HEK293 (cell line): ENCODE measurements at regions not wholly inside any gene's neighbourhood (a gene's known extent, or its start where the extent isn't known, plus 50 kb on each side); places are given as distances from the start of the nearest gene placed in this dataset.

Experiments
- CTCF ChIA-PET: fragments of 350-600 bp; formaldehyde crosslinking; extraction: SDS; loops from one replicate; lab custom pipeline; 2021; ENCODE audit warnings: antibody characterized with exemption; lab: Yijun Ruan, JAX
- POLR2A ChIA-PET: fragments of 300-600 bp; formaldehyde crosslinking; extraction: SDS; loops from one replicate; lab custom pipeline; 2020; ENCODE audit warnings: antibody characterized with exemption, inconsistent platforms; lab: Yijun Ruan, JAX
- H3K27ac ChIP-seq: fragments of 200-500 bp; sonication (Bioruptor generic); 2 replicates; pipeline ENCODE4 v1.5.1; 2014; ENCODE audit warnings: low read depth, low read length, control low read depth, inconsistent platforms; ENCODE audit errors: extremely low read depth
- H3K36me3 ChIP-seq, 2 experiments: fragments of 200-500 bp in 1 of 2; sonication (Bioruptor generic) in 1 of 2; 1 replicate in 1 of 2; 2 replicates in 1 of 2; pipeline ENCODE4 v1.5.1; 2014 to 2017; ENCODE audit warnings: inconsistent platforms in 2 of 2, low read length in 2 of 2; ENCODE audit not compliant: control insufficient read depth in 2 of 2, insufficient read depth in 1 of 2
- H3K4me1 ChIP-seq: fragments of 200-500 bp; sonication (Bioruptor generic); 2 replicates; pipeline ENCODE4 v1.5.1; 2014; ENCODE audit warnings: mild to moderate bottlenecking, low read length, inconsistent platforms; ENCODE audit not compliant: control insufficient read depth, insufficient read depth
- H3K4me3 ChIP-seq: 2 replicates; pipeline ENCODE4 v1.5.1; 2011; ENCODE audit warnings: low read depth, mild to moderate bottlenecking, control low read depth, low read length, moderate library complexity
- H3K9me3 ChIP-seq: fragments of 200-500 bp; sonication (Bioruptor generic); 2 replicates; pipeline ENCODE4 v1.5.1; 2014; ENCODE audit warnings: low read depth, low read length, inconsistent platforms; ENCODE audit not compliant: control insufficient read depth, insufficient read depth
- BCL11A ChIP-seq: fragments of 450-650 bp; formaldehyde crosslinking; IDR thresholded peaks from 2 replicates; pipeline ENCODE4 v1.5.1; 2016; ENCODE audit warnings: low read depth, missing biosample characterization, missing genetic modification characterization
- KLF9 ChIP-seq: fragments of 450-650 bp; formaldehyde crosslinking; IDR thresholded peaks from 2 replicates; pipeline ENCODE4 v1.5.1; 2016; ENCODE audit warnings: missing biosample characterization, missing genetic modification characterization, low read depth
- PRDM10 ChIP-seq: fragments of 450-650 bp; formaldehyde crosslinking; IDR thresholded peaks from 2 replicates; pipeline ENCODE4 v1.5.1; 2016; ENCODE audit warnings: missing biosample characterization, missing genetic modification characterization
- ZBTB20 ChIP-seq: fragments of 450-650 bp; formaldehyde crosslinking; IDR thresholded peaks from 2 replicates; pipeline ENCODE4 v1.5.1; 2016; ENCODE audit warnings: missing biosample characterization, missing genetic modification characterization
- ZNF148 ChIP-seq: fragments of 450-650 bp; formaldehyde crosslinking; IDR thresholded peaks from 2 replicates; pipeline ENCODE4 v1.5.0; 2017; ENCODE audit warnings: missing biosample characterization, missing genetic modification characterization, borderline replicate concordance
- ZNF221 ChIP-seq: fragments of 450-650 bp; formaldehyde crosslinking; IDR thresholded peaks from 2 replicates; pipeline ENCODE4 v1.5.1; 2017; ENCODE audit warnings: missing biosample characterization, missing genetic modification characterization, borderline replicate concordance
- ZNF266 ChIP-seq: fragments of 450-650 bp; formaldehyde crosslinking; IDR thresholded peaks from 2 replicates; pipeline ENCODE4 v1.5.1; 2016; ENCODE audit warnings: missing biosample characterization, missing genetic modification characterization, low read depth
- ZNF302 ChIP-seq: fragments of 450-650 bp; formaldehyde crosslinking; IDR thresholded peaks from 2 replicates; pipeline ENCODE4 v1.5.1; 2016; ENCODE audit warnings: missing biosample characterization, missing genetic modification characterization, low read depth
- ZNF391 ChIP-seq: fragments of 450-650 bp; formaldehyde crosslinking; IDR thresholded peaks from 2 replicates; pipeline ENCODE4 v1.5.1; 2016; ENCODE audit warnings: low read depth, missing biosample characterization, missing genetic modification characterization, borderline replicate concordance
- ZNF394 ChIP-seq: fragments of 450-650 bp; formaldehyde crosslinking; IDR thresholded peaks from 2 replicates; pipeline ENCODE4 v1.5.1; 2016; ENCODE audit warnings: missing biosample characterization, missing genetic modification characterization, mild to moderate bottlenecking, moderate library complexity, borderline replicate concordance
- ZNF580 ChIP-seq: fragments of 450-650 bp; formaldehyde crosslinking; IDR thresholded peaks from 2 replicates; pipeline ENCODE4 v1.5.1; 2016; ENCODE audit warnings: missing biosample characterization, missing genetic modification characterization
- TF ChIP-seq, protein P1 (sequence below): fragments of 450-650 bp; formaldehyde crosslinking; IDR thresholded peaks from 2 replicates; pipeline ENCODE4 v1.5.1; 2016; ENCODE audit warnings: missing biosample characterization, missing genetic modification characterization

DNA sequence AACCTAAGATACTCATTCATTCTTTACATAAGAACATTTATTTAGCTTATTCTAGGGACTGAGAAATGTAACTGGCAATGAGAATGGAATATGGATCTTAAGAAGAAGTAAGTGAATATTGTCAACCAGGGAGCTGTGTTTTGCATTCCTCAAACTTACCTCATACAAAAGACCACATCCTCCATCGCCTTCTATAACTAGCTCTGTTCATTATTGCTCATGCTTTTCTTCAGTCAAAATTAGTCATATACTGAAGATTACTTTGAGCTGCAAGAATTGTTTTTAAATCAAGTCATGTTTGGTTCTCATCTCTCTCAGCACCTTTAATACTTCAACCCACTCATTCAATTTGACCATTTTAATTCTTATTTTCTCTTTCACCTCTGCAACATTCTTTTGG is 140.3 kb upstream of the RASA1 start:
- ChIA-PET CTCF (no interaction called here), POLR2A (interaction anchor here (0.7 to 1.5 kb wide), 2 partner anchors 16 to 140 kb away, joined by 3 to 5 read pairs; partner anchors contain the start of gene RASA1)
- TF ChIP-seq ZBTB20 (tag by site-specific recombination) (no peak), ZNF394 (tag by site-specific recombination) (no peak), ZNF221 (tag by site-specific recombination) (no peak), ZNF266 (tag by site-specific recombination) (no peak)
- TF ChIP-seq, protein P1, sequence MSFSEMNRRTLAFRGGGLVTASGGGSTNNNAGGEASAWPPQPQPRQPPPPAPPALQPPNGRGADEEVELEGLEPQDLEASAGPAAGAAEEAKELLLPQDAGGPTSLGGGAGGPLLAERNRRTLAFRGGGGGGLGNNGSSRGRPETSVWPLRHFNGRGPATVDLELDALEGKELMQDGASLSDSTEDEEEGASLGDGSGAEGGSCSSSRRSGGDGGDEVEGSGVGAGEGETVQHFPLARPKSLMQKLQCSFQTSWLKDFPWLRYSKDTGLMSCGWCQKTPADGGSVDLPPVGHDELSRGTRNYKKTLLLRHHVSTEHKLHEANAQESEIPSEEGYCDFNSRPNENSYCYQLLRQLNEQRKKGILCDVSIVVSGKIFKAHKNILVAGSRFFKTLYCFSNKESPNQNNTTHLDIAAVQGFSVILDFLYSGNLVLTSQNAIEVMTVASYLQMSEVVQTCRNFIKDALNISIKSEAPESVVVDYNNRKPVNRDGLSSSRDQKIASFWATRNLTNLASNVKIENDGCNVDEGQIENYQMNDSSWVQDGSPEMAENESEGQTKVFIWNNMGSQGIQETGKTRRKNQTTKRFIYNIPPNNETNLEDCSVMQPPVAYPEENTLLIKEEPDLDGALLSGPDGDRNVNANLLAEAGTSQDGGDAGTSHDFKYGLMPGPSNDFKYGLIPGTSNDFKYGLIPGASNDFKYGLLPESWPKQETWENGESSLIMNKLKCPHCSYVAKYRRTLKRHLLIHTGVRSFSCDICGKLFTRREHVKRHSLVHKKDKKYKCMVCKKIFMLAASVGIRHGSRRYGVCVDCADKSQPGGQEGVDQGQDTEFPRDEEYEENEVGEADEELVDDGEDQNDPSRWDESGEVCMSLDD (tag by site-specific recombination), result no peak
- no peaks in the 10 kb centered on the region for H3K9me3 ChIP-seq
- no peaks in the 10 kb centered on the region for H3K36me3 ChIP-seq
- no peak overlapping the region for H3K27ac ChIP-seq
- H3K4me1 ChIP-seq, result no peaks in the 10 kb centered on the region
- no peak overlapping the region for H3K4me3 ChIP-seq

DNA sequence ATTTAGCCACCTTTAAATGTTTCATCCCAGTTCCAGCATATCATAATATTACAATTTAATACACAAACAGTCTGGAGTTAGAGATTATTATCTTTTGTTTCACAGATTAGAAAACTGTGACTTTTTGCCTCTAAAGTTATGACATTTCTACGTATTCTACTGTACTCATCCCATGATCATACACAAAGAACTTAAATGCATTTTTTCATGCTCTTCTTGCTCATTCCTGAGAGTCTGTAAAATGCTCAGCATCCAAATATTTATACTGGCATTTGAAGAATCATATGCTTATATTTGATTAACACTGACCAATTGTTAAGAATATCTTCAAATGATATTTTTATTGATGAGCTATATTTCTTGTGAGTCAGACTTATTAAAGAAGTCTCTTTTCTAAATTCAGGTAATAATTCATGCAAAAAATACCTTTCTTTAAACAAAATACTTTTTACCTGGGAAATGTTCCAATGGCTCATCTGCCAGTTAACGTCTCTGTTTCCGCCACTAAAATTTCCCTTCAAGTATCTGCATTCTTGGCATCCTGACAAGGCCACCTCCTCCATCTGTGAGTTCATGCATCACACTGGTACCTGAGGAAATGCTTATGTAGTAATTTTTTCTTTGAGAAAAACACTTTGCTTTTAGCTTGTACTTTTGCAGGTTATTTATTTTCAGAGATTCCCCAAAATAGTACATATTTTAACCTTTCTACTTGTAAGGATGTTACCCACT is 139.6 kb upstream of the RASA1 start:
- no peak for TF ChIP-seq KLF9
- TF ChIP-seq BCL11A, result no peak
- TF ChIP-seq PRDM10 (tag by site-specific recombination), result no peak
- TF ChIP-seq ZNF391, result no peak
- TF ChIP-seq ZNF302, result no peak
- no peak for TF ChIP-seq ZNF148
- TF ChIP-seq ZNF580 (tag by site-specific recombination), result no peak
- TF ChIP-seq, all 188 proteins: peak for 0
- no peak overlapping the region for H3K4me3 ChIP-seq
- no peaks in the 10 kb centered on the region for H3K4me1 ChIP-seq
- CTCF ChIA-PET, result interaction anchor here (0.6 kb wide), 2 partner anchors 19 to 44 kb away, joined by 3 to 4 read pairs; no protein-coding TSS in a partner anchor
- H3K27ac ChIP-seq, result no peak overlapping the region
- POLR2A ChIA-PET, result interaction anchor here (1.5 kb wide), 1 partner anchor 140 kb away, joined by 5 read pairs; the partner anchor contains the start of gene RASA1
- no peaks in the 10 kb centered on the region for H3K9me3 ChIP-seq
- no peaks in the 10 kb centered on the region for H3K36me3 ChIP-seq
